Esophagus muscularis mucosa (tissue), 4 donors: ENCODE measurements at regions not wholly inside any gene's neighbourhood (a gene's known extent, or its start where the extent isn't known, plus 50 kb on each side); places are given as distances from the start of the nearest gene placed in this dataset.

Source experiments
- CTCF ChIP-seq, 3 experiments: fragments of 200-600 bp in 2 of 3; fragments of 450-650 bp in 1 of 3; sonication (generic) in 2 of 3; IDR thresholded peaks; one replicate each; pipeline ENCODE4 v1.5.1; 2017 to 2019; ENCODE audit warnings: antibody characterized with exemption in 3 of 3, mild to moderate bottlenecking in 2 of 3, moderate library complexity in 1 of 3
- EP300 ChIP-seq: sonication (generic); formaldehyde crosslinking; IDR thresholded peaks from one replicate; pipeline ENCODE4 v1.6.1; 2017; ENCODE audit warnings: antibody characterized with exemption
- POLR2A ChIP-seq: fragments of 450-650 bp; IDR thresholded peaks from one replicate; pipeline ENCODE4 v1.6.1; 2017; ENCODE audit warnings: antibody characterized with exemption, moderate library complexity, mild to moderate bottlenecking, low read depth

GRCh38 chr5:155260798-155261197 is 247.2 kb downstream of the KIF4B start:
- TF ChIP-seq EP300 (no peak), POLR2A (no peak), CTCF (IDR thresholded peaks at IDR 0.05) (no peak)
